H1 (cell line): ENCODE measurements at regions not wholly inside any gene's neighbourhood (a gene's known extent, or its start where the extent isn't known, plus 50 kb on each side); places are given as distances from the start of the nearest gene placed in this dataset.

Experiments used
- CTCF ChIA-PET: fragments of 300-600 bp; sonication (Branson Sonifier 250); formaldehyde crosslinking; loops from one replicate; lab custom pipeline; 2021; ENCODE audit not compliant: partially characterized antibody; lab: Charles Lee
- POLR2A ChIA-PET: fragments of 300-600 bp; sonication (Branson Sonifier 250); formaldehyde crosslinking; loops from one replicate; lab custom pipeline; 2021; ENCODE audit warnings: inconsistent platforms; ENCODE audit not compliant: partially characterized antibody; lab: Charles Lee
- DNase-seq, 2 experiments: peaks; one replicate each; pipeline versions ENCODE4 v3.0.0 to v3.0.0-alpha.2; 2010 to 2022; ENCODE audit warnings: low spot score in 2 of 2, low read depth in 1 of 2, mixed read lengths in 1 of 2
- FAIRE-seq: peaks from 2 replicates; lab custom pipeline; 2011; peaks lifted over from hg19 to GRCh38; lab: Jason Lieb, UNC
- H2AFZ ChIP-seq: 2 replicates; pipeline ENCODE4 v1.8.1; 2012; ENCODE audit warnings: low read length, inconsistent platforms
- H2AK5ac ChIP-seq: 2 replicates; pipeline ENCODE4 v1.6.1; 2013; ENCODE audit warnings: low read depth, low read length
- H2BK120ac ChIP-seq: replicated peaks from 2 replicates; pipeline ENCODE3; 2013; ENCODE audit warnings: low read depth, low read length, inconsistent platforms
- H2BK12ac ChIP-seq: 2 replicates; pipeline ENCODE4 v1.6.1; 2013; ENCODE audit warnings: low read depth, low read length
- H2BK15ac ChIP-seq: 2 replicates; pipeline ENCODE4 v1.6.1; 2013; ENCODE audit warnings: low read length
- H2BK20ac ChIP-seq: 2 replicates; pipeline ENCODE4 v1.6.1; 2013; ENCODE audit warnings: low read length
- H2BK5ac ChIP-seq: 2 replicates; pipeline ENCODE4 v1.6.1; 2013; ENCODE audit warnings: low read depth, low read length
- H3K14ac ChIP-seq: 2 replicates; pipeline ENCODE4 v1.6.1; 2013; ENCODE audit warnings: inconsistent platforms; ENCODE audit not compliant: insufficient read length
- H3K18ac ChIP-seq: 2 replicates; pipeline ENCODE4 v1.6.1; 2013; ENCODE audit warnings: low read length; ENCODE audit errors: extremely low read depth
- H3K23ac ChIP-seq: 2 replicates; pipeline ENCODE4 v1.6.1; 2013; ENCODE audit warnings: inconsistent platforms; ENCODE audit not compliant: insufficient read length
- H3K23me2 ChIP-seq: 2 replicates; pipeline ENCODE4 v1.6.1; 2013; ENCODE audit warnings: low read depth, low read length
- H3K27ac ChIP-seq: 2 replicates; pipeline ENCODE4 v1.6.1; 2011; ENCODE audit warnings: low read depth, low read length, inconsistent platforms
- H3K27me3 ChIP-seq, 4 experiments: replicated peaks in 1 of 4; 1 replicate in 1 of 4; 2 replicates in 3 of 4; pipeline versions ENCODE4 v1.6.1 to v1.8.1; 2011 to 2013; ENCODE audit warnings: low read length in 3 of 4, mild to moderate bottlenecking in 3 of 4, inconsistent platforms in 2 of 4, mixed read lengths in 2 of 4, moderate library complexity in 1 of 4; ENCODE audit not compliant: control insufficient read depth in 3 of 4, insufficient read depth in 3 of 4; ENCODE audit errors: extremely low read depth in 1 of 4
- H3K36me3 ChIP-seq, 4 experiments: 2 replicates each; pipeline versions ENCODE4 v1.6.1 to v1.8.1; 2011 to 2013; ENCODE audit warnings: mild to moderate bottlenecking in 4 of 4, low read length in 3 of 4, moderate library complexity in 2 of 4, control low read depth in 1 of 4, inconsistent platforms in 1 of 4; ENCODE audit not compliant: insufficient read depth in 4 of 4, control insufficient read depth in 2 of 4
- H3K4ac ChIP-seq: replicated peaks from 2 replicates; pipeline ENCODE3; 2013; ENCODE audit warnings: low read length, low read depth, mixed read lengths, inconsistent platforms; ENCODE audit not compliant: insufficient read length
- H3K4me1 ChIP-seq, 4 experiments: replicated peaks in 1 of 4; 1 replicate in 1 of 4; 2 replicates in 3 of 4; pipeline versions ENCODE4 v1.6.1 to v1.8.1; 2011 to 2013; ENCODE audit warnings: low read length in 3 of 4, inconsistent platforms in 2 of 4, mixed read lengths in 1 of 4; ENCODE audit not compliant: insufficient read depth in 4 of 4, control insufficient read depth in 3 of 4
- H3K4me2 ChIP-seq, 2 experiments: 2 replicates each; pipeline versions ENCODE4 v1.6.1 to v1.8.1; 2011 to 2013; ENCODE audit warnings: low read depth in 2 of 2, low read length in 2 of 2, control low read depth in 1 of 2, inconsistent platforms in 1 of 2, mild to moderate bottlenecking in 1 of 2; ENCODE audit not compliant: insufficient read depth in 1 of 2
- H3K4me3 ChIP-seq, 4 experiments: fragments of 200-600, 300-600 bp in 1 of 4; sonication (generic), shearing (Covaris generic), sonication (Bioruptor Twin) in 1 of 4; 2 replicates each; pipeline versions ENCODE4 v1.5.1 to v1.8.1; 2011 to 2016; ENCODE audit warnings: low read length in 4 of 4, low read depth in 3 of 4, control low read depth in 2 of 4, inconsistent platforms in 2 of 4, mild to moderate bottlenecking in 2 of 4, mixed read lengths in 1 of 4, moderate library complexity in 1 of 4; ENCODE audit not compliant: insufficient read depth in 2 of 4; ENCODE audit errors: extremely low read depth in 1 of 4
- H3K56ac ChIP-seq: replicated peaks from 2 replicates; pipeline ENCODE3; 2013; ENCODE audit warnings: low read depth, mild to moderate bottlenecking, mixed read lengths, low read length, inconsistent platforms; ENCODE audit not compliant: insufficient read length
- H3K79me1 ChIP-seq: 2 replicates; pipeline ENCODE4 v1.6.1; 2013; ENCODE audit warnings: low read depth, low read length, control low read depth
- H3K79me2 ChIP-seq, 2 experiments: 2 replicates each; pipeline versions ENCODE4 v1.6.1 to v1.8.1; 2012 to 2013; ENCODE audit warnings: low read length in 2 of 2, mild to moderate bottlenecking in 2 of 2, inconsistent platforms in 1 of 2; ENCODE audit not compliant: insufficient read depth in 2 of 2, control insufficient read depth in 1 of 2
- H3K9ac ChIP-seq, 4 experiments: replicated peaks in 1 of 4; 1 replicate in 1 of 4; 2 replicates in 3 of 4; pipeline versions ENCODE4 v1.6.1 to v1.8.1; 2011 to 2013; ENCODE audit warnings: low read depth in 3 of 4, low read length in 3 of 4, control low read depth in 2 of 4, mild to moderate bottlenecking in 2 of 4, moderate library complexity in 2 of 4, inconsistent platforms in 1 of 4; ENCODE audit errors: extremely low read depth in 1 of 4
- H3K9me3 ChIP-seq, 2 experiments: 2 replicates each; pipeline versions ENCODE4 v1.6.1 to v1.8.1; 2012 to 2013; ENCODE audit warnings: mild to moderate bottlenecking in 2 of 2, moderate library complexity in 2 of 2, control low read depth in 1 of 2, inconsistent platforms in 1 of 2, low read depth in 1 of 2, low read length in 1 of 2, mixed read lengths in 1 of 2; ENCODE audit not compliant: insufficient read depth in 2 of 2
- H4K20me1 ChIP-seq, 2 experiments: replicated peaks in 1 of 2; 2 replicates each; pipeline versions ENCODE3 to v1.8.1; 2011 to 2013; ENCODE audit warnings: inconsistent platforms in 2 of 2, low read length in 2 of 2, mild to moderate bottlenecking in 1 of 2; ENCODE audit not compliant: insufficient read depth in 2 of 2, control insufficient read depth in 1 of 2
- H4K5ac ChIP-seq: 2 replicates; pipeline ENCODE4 v1.6.1; 2013; ENCODE audit warnings: low read length, low read depth, mixed read lengths, inconsistent platforms; ENCODE audit not compliant: insufficient read length
- H4K8ac ChIP-seq: 2 replicates; pipeline ENCODE4 v1.8.0; 2013; ENCODE audit warnings: mild to moderate bottlenecking, moderate library complexity, low read length, inconsistent platforms; ENCODE audit not compliant: insufficient read depth; ENCODE audit errors: extremely low read depth
- H4K91ac ChIP-seq: replicated peaks from 2 replicates; pipeline ENCODE3; 2013; ENCODE audit warnings: low read length, mixed read lengths, inconsistent platforms; ENCODE audit not compliant: insufficient read length
- BRCA1 ChIP-seq: IDR thresholded peaks from 2 replicates; pipeline ENCODE4 v1.6.1; 2012; ENCODE audit warnings: low read depth, low read length, improper control_type of control experiment
- CBX8 ChIP-seq: fragments of 300-800, 300-1000 bp; sonication (generic); IDR thresholded peaks from 2 replicates; pipeline ENCODE4 v1.7.1; 2016; ENCODE audit warnings: low read depth, low read length, borderline replicate concordance
- CHD2 ChIP-seq: IDR thresholded peaks from 2 replicates; pipeline ENCODE4 v1.6.1; 2012; ENCODE audit warnings: low read length, improper control_type of control experiment
- EGR1 ChIP-seq: IDR thresholded peaks from 2 replicates; pipeline ENCODE4 v1.6.1; 2011; ENCODE audit warnings: low read depth, low read length, borderline replicate concordance
- EP300 ChIP-seq, 2 experiments: IDR thresholded peaks; 1 replicate in 1 of 2; 2 replicates in 1 of 2; pipeline ENCODE4 v1.6.1; 2011 to 2012; ENCODE audit warnings: low read depth in 2 of 2, low read length in 2 of 2, mild to moderate bottlenecking in 2 of 2, borderline replicate concordance in 1 of 2, inconsistent platforms in 1 of 2, moderate library complexity in 1 of 2
- GABPA ChIP-seq: IDR thresholded peaks from 2 replicates; pipeline ENCODE4 v1.6.1; 2011; ENCODE audit warnings: mild to moderate bottlenecking, low read length, moderate library complexity, borderline replicate concordance; ENCODE audit not compliant: insufficient read depth
- KDM5A ChIP-seq: fragments of 200-600 bp; IDR thresholded peaks from 2 replicates; pipeline ENCODE4 v1.7.1; 2012; ENCODE audit warnings: mild to moderate bottlenecking, low read length, inconsistent platforms, mixed read lengths
- SAP30 ChIP-seq: fragments of 300-600 bp; sonication (generic); IDR thresholded peaks from 2 replicates; pipeline ENCODE4 v1.7.1; 2012; ENCODE audit warnings: low read length, moderate library complexity, mild to moderate bottlenecking, inconsistent platforms; ENCODE audit not compliant: insufficient read depth, insufficient replicate concordance
- SP4 ChIP-seq: IDR thresholded peaks from 2 replicates; pipeline ENCODE4 v1.6.1; 2012; ENCODE audit warnings: low read length, inconsistent platforms
- SRF ChIP-seq: IDR thresholded peaks from 2 replicates; pipeline ENCODE4 v1.6.1; 2011; ENCODE audit warnings: mild to moderate bottlenecking, low read depth, low read length, moderate library complexity
- TBP ChIP-seq: IDR thresholded peaks from 2 replicates; pipeline ENCODE4 v1.6.1; 2011; ENCODE audit warnings: low read depth, low read length, improper control_type of control experiment
- WGBS, 2 experiments: shearing (Covaris generic) in 1 of 2; methylation state at CpG; one replicate each; pipeline versions ENCODE4 v1.1.6 to v1.1.7; 2013 to 2015; ENCODE audit warnings: low lambda C conversion rate in 2 of 2, mixed read lengths in 2 of 2, inconsistent platforms in 1 of 2, low coverage in 1 of 2, missing lambda C conversion rate in 1 of 2; ENCODE audit not compliant: insufficient replicate concordance in 2 of 2, insufficient coverage in 1 of 2, insufficient read length in 1 of 2; ENCODE audit errors: extremely low coverage in 1 of 2, missing lambda C conversion rate in 1 of 2; 5-methylcytosine and 5-hydroxymethylcytosine counted together
- TF ChIP-seq, protein P1 (sequence below), 3 experiments: IDR thresholded peaks; 1 replicate in 2 of 3; 2 replicates in 1 of 3; pipeline versions ENCODE4 v1.5.1 to v1.6.1; 2011; ENCODE audit warnings: low read length in 3 of 3, mild to moderate bottlenecking in 3 of 3, inconsistent platforms in 2 of 3, low read depth in 1 of 3, moderate library complexity in 1 of 3; ENCODE audit not compliant: insufficient read depth in 1 of 3; ENCODE audit errors: control extremely low read depth in 1 of 3

- Histone ChIP-seq H3K4me2 (no peak overlapping the region), H2BK15ac (no peak overlapping the region), H3K56ac (no peak overlapping the region), H3K23ac (no peak overlapping the region), H3K4ac (no peak overlapping the region), H4K8ac (no peak overlapping the region), H3K14ac (no peak overlapping the region), H3K79me1 (no peaks in the 10 kb centered on the region), H4K91ac (no peak overlapping the region), H3K4me1 (peaks cover 0 to 4% (median 0%) of the 10 kb centered on the region in 4 experiments; a peak in 2 of 7 replicates), H2AFZ (no peak overlapping the region), H2BK12ac (no peak overlapping the region), H3K27ac (no peak overlapping the region), H3K23me2 (no peaks in the 10 kb centered on the region), H3K4me3 (no peak overlapping the region), H3K27me3 (no peaks in the 10 kb centered on the region), H3K36me3 (no peaks in the 10 kb centered on the region), H3K79me2 (no peaks in the 10 kb centered on the region), H2BK20ac (no peak overlapping the region), H3K18ac (no peak overlapping the region), H4K20me1 (no peaks in the 10 kb centered on the region), H3K9me3 (peaks cover 3 to 4% of the 10 kb centered on the region in 2 experiments; a peak in 1 of 4 replicates), H2AK5ac (no peak overlapping the region), H4K5ac (no peak overlapping the region), H2BK120ac (no peak overlapping the region), H2BK5ac (no peak overlapping the region), H3K9ac (no peak overlapping the region)
- 85% methylated on average over 3 of the region's 3 CpGs; no CpG with 5 or more reads in 1 of the 2 experiments for WGBS, 2 experiments
- no peak for FAIRE-seq
- CTCF ChIA-PET = no interaction called here
- DNase-seq = no peak
- POLR2A ChIA-PET = no interaction called here
- no peak for TF ChIP-seq SP4
- TF ChIP-seq, protein P1, sequence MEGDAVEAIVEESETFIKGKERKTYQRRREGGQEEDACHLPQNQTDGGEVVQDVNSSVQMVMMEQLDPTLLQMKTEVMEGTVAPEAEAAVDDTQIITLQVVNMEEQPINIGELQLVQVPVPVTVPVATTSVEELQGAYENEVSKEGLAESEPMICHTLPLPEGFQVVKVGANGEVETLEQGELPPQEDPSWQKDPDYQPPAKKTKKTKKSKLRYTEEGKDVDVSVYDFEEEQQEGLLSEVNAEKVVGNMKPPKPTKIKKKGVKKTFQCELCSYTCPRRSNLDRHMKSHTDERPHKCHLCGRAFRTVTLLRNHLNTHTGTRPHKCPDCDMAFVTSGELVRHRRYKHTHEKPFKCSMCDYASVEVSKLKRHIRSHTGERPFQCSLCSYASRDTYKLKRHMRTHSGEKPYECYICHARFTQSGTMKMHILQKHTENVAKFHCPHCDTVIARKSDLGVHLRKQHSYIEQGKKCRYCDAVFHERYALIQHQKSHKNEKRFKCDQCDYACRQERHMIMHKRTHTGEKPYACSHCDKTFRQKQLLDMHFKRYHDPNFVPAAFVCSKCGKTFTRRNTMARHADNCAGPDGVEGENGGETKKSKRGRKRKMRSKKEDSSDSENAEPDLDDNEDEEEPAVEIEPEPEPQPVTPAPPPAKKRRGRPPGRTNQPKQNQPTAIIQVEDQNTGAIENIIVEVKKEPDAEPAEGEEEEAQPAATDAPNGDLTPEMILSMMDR (IDR thresholded peaks at IDR 0.05; ENCODE audit: control extremely low read depth in 1 of 3, insufficient read depth in 1 of 3, low read depth in 1 of 3, low read length in 3 of 3) = no peak
- TF ChIP-seq BRCA1 = no peak
- no peak for TF ChIP-seq KDM5A
- TF ChIP-seq GABPA = no peak
- TF ChIP-seq EP300 (IDR thresholded peaks at IDR 0.05; ENCODE audit: borderline replicate concordance in 1 of 2, low read depth in 2 of 2, low read length in 2 of 2) = no peak
- no peak for TF ChIP-seq CBX8
- no peak for TF ChIP-seq CHD2
- no peak for TF ChIP-seq EGR1
- no peak for TF ChIP-seq TBP
- TF ChIP-seq SAP30 = no peak
- no peak for TF ChIP-seq SRF
Observed at GRCh38 chr21:35163411-35163810, 114.3 kb upstream of the RUNX1 start.
